Erythroblast (primary cell): ENCODE measurements at regions not wholly inside any gene's neighbourhood (a gene's known extent, or its start where the extent isn't known, plus 50 kb on each side); places are given as distances from the start of the nearest gene placed in this dataset.

Experiments
- GATA1 ChIP-seq: IDR thresholded peaks from 2 replicates; pipeline ENCODE4 v1.6.1; 2011; ENCODE audit warnings: low read depth, mild to moderate bottlenecking, control low read depth, low read length, moderate library complexity
- POLR2A ChIP-seq: IDR thresholded peaks from 2 replicates; pipeline ENCODE4 v1.6.1; 2011; ENCODE audit warnings: mild to moderate bottlenecking, low read length

DNA sequence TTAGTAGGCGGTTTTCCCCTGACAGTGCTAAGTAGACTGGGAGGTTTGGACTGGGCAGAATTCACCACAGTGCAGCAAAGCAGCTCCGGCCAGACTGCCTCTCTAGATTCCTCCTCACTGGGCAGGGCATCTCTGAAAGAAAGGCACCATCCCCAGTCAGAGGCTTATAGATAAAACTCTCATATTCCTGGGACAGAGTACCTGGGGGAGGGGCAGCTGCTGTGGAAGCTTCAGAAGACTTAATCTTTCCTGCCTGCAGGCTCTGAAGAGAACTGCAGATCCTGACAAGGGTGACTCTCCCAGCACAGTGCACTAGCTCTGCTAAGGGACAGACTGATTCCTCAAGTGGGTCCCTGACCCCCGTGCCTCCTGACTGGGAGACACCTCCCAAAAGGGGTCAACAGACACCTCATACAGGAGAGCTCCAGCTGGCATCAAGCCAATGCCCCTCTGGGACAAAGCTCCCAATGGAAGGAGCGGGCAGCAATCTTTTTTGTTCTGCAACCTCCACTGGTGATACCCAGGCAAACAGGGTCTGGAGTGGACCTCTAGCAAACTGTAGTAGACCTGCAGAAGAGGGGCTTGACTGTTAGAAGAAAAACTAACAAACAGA lies 266.8 kb upstream of the CRIM1 start:
- no peak for TF ChIP-seq POLR2A
- TF ChIP-seq GATA1, result no peak
